HG03196 (cell line): ENCODE measurements at regions not wholly inside any gene's neighbourhood (a gene's known extent, or its start where the extent isn't known, plus 50 kb on each side); places are given as distances from the start of the nearest gene placed in this dataset.

Experiments
- ATAC-seq: cut with Tn5 transposase; IDR thresholded peaks from one replicate; pipeline ENCODE4 v1.9.1; 2021; ENCODE audit not compliant: unreplicated experiment

- ATAC-seq: no peak
Observed at GRCh38 chr4:126697748-126698147, 935.0 kb upstream of the INTU start.

GRCh38 chr4:126698224-126698623 is 934.5 kb upstream of the INTU start:
- no peak for ATAC-seq

GRCh38 chr4:126701756-126702155 is 931.0 kb upstream of the INTU start:
- ATAC-seq: no peak

- no peak for ATAC-seq
Observed at GRCh38 chr4:126702747-126703146, 930.0 kb upstream of the INTU start.

- no peak for ATAC-seq
Observed at GRCh38 chr4:126705266-126705665, 927.5 kb upstream of the INTU start.

- ATAC-seq: no peak
Observed at GRCh38 chr4:126708716-126709115, 924.0 kb upstream of the INTU start.

GRCh38 chr4:126710935-126711334 is 921.8 kb upstream of the INTU start:
- ATAC-seq: no peak

GRCh38 chr4:126715067-126715466 is 917.7 kb upstream of the INTU start:
- ATAC-seq: no peak

GRCh38 chr4:126715681-126716080 is 917.1 kb upstream of the INTU start:
- ATAC-seq: no peak

- ATAC-seq: no peak
Observed at GRCh38 chr4:126718136-126718535, 914.6 kb upstream of the INTU start.

GRCh38 chr4:126719852-126720251 is 912.9 kb upstream of the INTU start:
- no peak for ATAC-seq

GRCh38 chr4:126725906-126726305 is 906.9 kb upstream of the INTU start:
- ATAC-seq: no peak

GRCh38 chr4:126727461-126727860 is 905.3 kb upstream of the INTU start:
- no peak for ATAC-seq

- no peak for ATAC-seq
Observed at GRCh38 chr4:126731062-126731461, 901.7 kb upstream of the INTU start.

- ATAC-seq: no peak
Observed at GRCh38 chr4:126733301-126733700, 899.5 kb upstream of the INTU start.

- no peak for ATAC-seq
Observed at GRCh38 chr4:126734465-126734864, 898.3 kb upstream of the INTU start.

- no peak for ATAC-seq
Observed at GRCh38 chr4:126735294-126736132, 897.2 kb upstream of the INTU start.

- ATAC-seq: no peak
Observed at GRCh38 chr4:126736133-126736518, 896.6 kb upstream of the INTU start.

- no peak for ATAC-seq
Observed at GRCh38 chr4:126737899-126738526, 894.7 kb upstream of the INTU start.

GRCh38 chr4:126738527-126738923 is 894.2 kb upstream of the INTU start:
- ATAC-seq: no peak

- no peak for ATAC-seq
Observed at GRCh38 chr4:126738926-126739325, 893.8 kb upstream of the INTU start.

- ATAC-seq: no peak
Observed at GRCh38 chr4:126740687-126741086, 892.1 kb upstream of the INTU start.

GRCh38 chr4:126742048-126742447 is 890.7 kb upstream of the INTU start:
- no peak for ATAC-seq
